HG03108 (cell line): ENCODE measurements at regions not wholly inside any gene's neighbourhood (a gene's known extent, or its start where the extent isn't known, plus 50 kb on each side); places are given as distances from the start of the nearest gene placed in this dataset.
A peak's percentile ranks its signal among the peaks of the same experiment; 100 is the strongest.

Source experiments
- ATAC-seq: cut with Tn5 transposase; IDR thresholded peaks from one replicate; pipeline ENCODE4 v1.9.1; 2021; ENCODE audit warnings: moderate library complexity; ENCODE audit not compliant: unreplicated experiment

GRCh38 chr20:4095639-4096038, 53.0 kb upstream of the SMOX start:
- ATAC-seq, result no peak

- ATAC-seq, result no peak
Observed at GRCh38 chr20:4091490-4092479, 56.8 kb upstream of the SMOX start.

- ATAC-seq, result no peak
Observed at GRCh38 chr20:4090756-4091489, 57.7 kb upstream of the SMOX start.

- ATAC-seq, result no peak
Observed at GRCh38 chr20:4089756-4090487, 58.7 kb upstream of the SMOX start.

GRCh38 chr20:4088766-4089165, 59.9 kb upstream of the SMOX start:
- no peak for ATAC-seq

GRCh38 chr20:4087923-4088322, 60.7 kb upstream of the SMOX start:
- no peak for ATAC-seq

GRCh38 chr20:4086771-4087687, 61.6 kb upstream of the SMOX start:
- no peak for ATAC-seq

GRCh38 chr20:4084721-4085120, 63.9 kb upstream of the SMOX start:
- ATAC-seq, result no peak

GRCh38 chr20:4084096-4084495, 64.5 kb upstream of the SMOX start:
- no peak for ATAC-seq

GRCh38 chr20:4083098-4083865, 65.3 kb upstream of the SMOX start:
- ATAC-seq, result no peak

- peak; percentile 56 for ATAC-seq
Observed at GRCh38 chr20:4082406-4083097, 66.1 kb upstream of the SMOX start.

GRCh38 chr20:4081421-4081820, 66.1 kb upstream of the RNF24 start:
- no peak for ATAC-seq

GRCh38 chr20:4076671-4077070, 61.3 kb upstream of the RNF24 start:
- no peak for ATAC-seq

- ATAC-seq, result no peak
Observed at GRCh38 chr20:4076033-4076432, 60.7 kb upstream of the RNF24 start.

GRCh38 chr20:4074877-4075455, 59.6 kb upstream of the RNF24 start:
- ATAC-seq, result no peak

GRCh38 chr20:4073852-4074741, 58.7 kb upstream of the RNF24 start:
- no peak for ATAC-seq

- no peak for ATAC-seq
Observed at GRCh38 chr20:4071178-4071693, 55.9 kb upstream of the RNF24 start.
